Cardiac fibroblast (primary cell): ENCODE measurements at regions not wholly inside any gene's neighbourhood (a gene's known extent, or its start where the extent isn't known, plus 50 kb on each side); places are given as distances from the start of the nearest gene placed in this dataset.

Experiments
- DNase-seq, 2 donors: peaks; one replicate each; pipeline versions ENCODE4 v3.0.0 to v3.0.0-alpha.2; 2010; ENCODE audit warnings: low read depth in 2 of 2
- H3K4me3 ChIP-seq, 2 donors: replicated peaks in 1 of 2; 1 replicate in 1 of 2; 2 replicates in 1 of 2; pipeline ENCODE4 v1.5.1; 2011; ENCODE audit warnings: low read depth in 2 of 2, low read length in 2 of 2, mild to moderate bottlenecking in 2 of 2, moderate library complexity in 1 of 2
- TF ChIP-seq, protein P1 (sequence below): IDR thresholded peaks from one replicate; pipeline ENCODE4 v1.5.1; 2011; ENCODE audit warnings: low read depth, mild to moderate bottlenecking, low read length, inconsistent platforms

DNA sequence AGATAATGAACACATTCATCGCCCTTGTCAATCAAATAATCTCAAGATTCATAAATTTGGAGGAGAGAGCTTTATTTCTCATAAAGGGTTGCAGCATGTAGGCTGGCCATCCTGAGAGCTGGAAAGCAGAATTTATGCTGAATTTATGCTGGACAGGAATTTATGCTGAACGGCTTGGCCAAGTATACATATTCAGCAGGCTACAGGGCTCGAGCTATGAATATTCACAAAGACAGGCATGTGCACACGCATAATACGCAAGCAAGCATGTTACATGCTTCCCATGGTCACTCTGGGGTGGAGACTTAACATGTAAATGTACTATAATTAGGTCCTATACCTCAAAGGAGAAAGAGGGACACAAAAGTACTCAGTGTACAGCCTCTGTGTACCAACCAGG lies 618.8 kb downstream of the METTL4 start:
- TF ChIP-seq, protein P1, sequence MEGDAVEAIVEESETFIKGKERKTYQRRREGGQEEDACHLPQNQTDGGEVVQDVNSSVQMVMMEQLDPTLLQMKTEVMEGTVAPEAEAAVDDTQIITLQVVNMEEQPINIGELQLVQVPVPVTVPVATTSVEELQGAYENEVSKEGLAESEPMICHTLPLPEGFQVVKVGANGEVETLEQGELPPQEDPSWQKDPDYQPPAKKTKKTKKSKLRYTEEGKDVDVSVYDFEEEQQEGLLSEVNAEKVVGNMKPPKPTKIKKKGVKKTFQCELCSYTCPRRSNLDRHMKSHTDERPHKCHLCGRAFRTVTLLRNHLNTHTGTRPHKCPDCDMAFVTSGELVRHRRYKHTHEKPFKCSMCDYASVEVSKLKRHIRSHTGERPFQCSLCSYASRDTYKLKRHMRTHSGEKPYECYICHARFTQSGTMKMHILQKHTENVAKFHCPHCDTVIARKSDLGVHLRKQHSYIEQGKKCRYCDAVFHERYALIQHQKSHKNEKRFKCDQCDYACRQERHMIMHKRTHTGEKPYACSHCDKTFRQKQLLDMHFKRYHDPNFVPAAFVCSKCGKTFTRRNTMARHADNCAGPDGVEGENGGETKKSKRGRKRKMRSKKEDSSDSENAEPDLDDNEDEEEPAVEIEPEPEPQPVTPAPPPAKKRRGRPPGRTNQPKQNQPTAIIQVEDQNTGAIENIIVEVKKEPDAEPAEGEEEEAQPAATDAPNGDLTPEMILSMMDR = no peak
- no peak overlapping the region for H3K4me3 ChIP-seq
- DNase-seq = no peak

- TF ChIP-seq, protein P1 = no peak
- DNase-seq = no peak
- H3K4me3 ChIP-seq = no peak overlapping the region
Observed at GRCh38 chr18:1954583-1955312, 616.6 kb downstream of the METTL4 start.

- TF ChIP-seq, protein P1 = no peak
- no peak overlapping the region for H3K4me3 ChIP-seq
- no peak for DNase-seq
Observed at GRCh38 chr18:1958798-1959197, 612.5 kb downstream of the METTL4 start.

DNA sequence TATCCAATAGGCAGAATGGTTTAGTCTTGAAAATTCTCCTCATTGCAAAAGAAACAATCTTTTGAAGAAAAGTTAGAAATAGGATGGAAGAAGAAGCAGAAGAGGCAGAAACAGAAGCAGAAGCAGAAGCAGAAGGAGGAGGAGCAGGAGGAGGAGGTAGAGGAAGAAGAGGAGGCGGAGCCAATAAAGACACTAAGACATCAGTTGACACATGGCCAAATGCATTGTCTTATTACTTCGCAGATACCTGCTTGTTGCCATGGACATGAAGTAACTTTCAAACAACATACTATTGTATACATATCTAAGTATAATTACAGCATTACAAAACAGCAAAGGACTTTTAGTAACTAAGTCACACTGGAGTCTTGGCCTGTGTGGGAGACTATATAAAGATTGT lies 606.3 kb downstream of the METTL4 start:
- no peak for DNase-seq
- H3K4me3 ChIP-seq = no peak overlapping the region
- TF ChIP-seq, protein P1 = no peak

- TF ChIP-seq, protein P1 = no peak
- H3K4me3 ChIP-seq = no peak overlapping the region
- DNase-seq = no peak
Observed at GRCh38 chr18:1965541-1965940, 605.8 kb downstream of the METTL4 start.

GRCh38 chr18:1968801-1969498 lies 602.4 kb downstream of the METTL4 start:
- H3K4me3 ChIP-seq = no peak overlapping the region
- TF ChIP-seq, protein P1 = no peak
- no peak for DNase-seq
